ENCODE measurements at regions not wholly inside any gene's neighbourhood (a gene's known extent, or its start where the extent isn't known, plus 50 kb on each side); places are given as distances from the start of the nearest gene placed in this dataset.

- H3K9me3 ChIP-seq (ENCODE audit: control insufficient read depth, low read length), result no peaks in the 10 kb centered on the region
- no peak overlapping the region for H3K27ac ChIP-seq (ENCODE audit: insufficient read depth, low read depth, low read length, poor library complexity, severe bottlenecking)
- H3K4me3 ChIP-seq (ENCODE audit: insufficient read depth, low read depth, low read length), result no peak overlapping the region
- WGBS, 2 experiments, result 88 to 93% methylated on average over 4 to 5 of the region's 5 CpGs
- no peaks in the 10 kb centered on the region for H3K4me1 ChIP-seq (ENCODE audit: control insufficient read depth, insufficient read depth, low read length)
- no peaks in the 10 kb centered on the region for H3K36me3 ChIP-seq (ENCODE audit: control insufficient read depth, insufficient read depth, low read length)
- no peaks in the 10 kb centered on the region for H3K27me3 ChIP-seq (ENCODE audit: control insufficient read depth, insufficient read depth, low read length, poor library complexity, severe bottlenecking)
These were observed 189.1 kb upstream of the ANKRD55 start for GRCh38 chr5:56422076-56422762.

- no peaks in the 10 kb centered on the region for H3K36me3 ChIP-seq (ENCODE audit: control insufficient read depth, insufficient read depth, low read length)
- H3K4me1 ChIP-seq (ENCODE audit: control insufficient read depth, insufficient read depth, low read length), result no peaks in the 10 kb centered on the region
- no peak overlapping the region for H3K27ac ChIP-seq (ENCODE audit: insufficient read depth, low read depth, low read length, poor library complexity, severe bottlenecking)
- no peaks in the 10 kb centered on the region for H3K27me3 ChIP-seq (ENCODE audit: control insufficient read depth, insufficient read depth, low read length, poor library complexity, severe bottlenecking)
- H3K9me3 ChIP-seq (ENCODE audit: control insufficient read depth, low read length), result no peaks in the 10 kb centered on the region
- no peak overlapping the region for H3K4me3 ChIP-seq (ENCODE audit: insufficient read depth, low read depth, low read length)
- WGBS, 2 experiments, result 94 to 95% methylated on average over 5 to 6 of the region's 6 CpGs
These were observed 188.3 kb upstream of the ANKRD55 start for GRCh38 chr5:56421246-56422075.

- Histone ChIP-seq H3K27me3 (ENCODE audit: control insufficient read depth, insufficient read depth, low read length, poor library complexity, severe bottlenecking) (no peaks in the 10 kb centered on the region), H3K9me3 (ENCODE audit: control insufficient read depth, low read length) (no peaks in the 10 kb centered on the region), H3K4me1 (ENCODE audit: control insufficient read depth, insufficient read depth, low read length) (no peaks in the 10 kb centered on the region), H3K4me3 (ENCODE audit: insufficient read depth, low read depth, low read length) (no peak overlapping the region), H3K27ac (ENCODE audit: insufficient read depth, low read depth, low read length, poor library complexity, severe bottlenecking) (no peak overlapping the region), H3K36me3 (ENCODE audit: control insufficient read depth, insufficient read depth, low read length) (no peaks in the 10 kb centered on the region)
These were observed 187.2 kb upstream of the ANKRD55 start for GRCh38 chr5:56420323-56420722.

- H3K27me3 ChIP-seq (ENCODE audit: control insufficient read depth, insufficient read depth, low read length, poor library complexity, severe bottlenecking), result no peaks in the 10 kb centered on the region
- H3K4me3 ChIP-seq (ENCODE audit: insufficient read depth, low read depth, low read length), result no peak overlapping the region
- H3K9me3 ChIP-seq (ENCODE audit: control insufficient read depth, low read length), result no peaks in the 10 kb centered on the region
- no peaks in the 10 kb centered on the region for H3K36me3 ChIP-seq (ENCODE audit: control insufficient read depth, insufficient read depth, low read length)
- WGBS, 2 experiments, result 91 to 92% methylated on average over 2 of the region's 2 CpGs
- no peaks in the 10 kb centered on the region for H3K4me1 ChIP-seq (ENCODE audit: control insufficient read depth, insufficient read depth, low read length)
- H3K27ac ChIP-seq (ENCODE audit: insufficient read depth, low read depth, low read length, poor library complexity, severe bottlenecking), result no peak overlapping the region
These were observed 186.5 kb upstream of the ANKRD55 start for GRCh38 chr5:56419667-56420066.

- H3K9me3 ChIP-seq (ENCODE audit: control insufficient read depth, low read length), result no peaks in the 10 kb centered on the region
- H3K36me3 ChIP-seq (ENCODE audit: control insufficient read depth, insufficient read depth, low read length), result no peaks in the 10 kb centered on the region
- WGBS, 2 experiments, result 91 to 96% methylated on average over 3 of the region's 3 CpGs
- no peaks in the 10 kb centered on the region for H3K27me3 ChIP-seq (ENCODE audit: control insufficient read depth, insufficient read depth, low read length, poor library complexity, severe bottlenecking)
- no peak overlapping the region for H3K4me3 ChIP-seq (ENCODE audit: insufficient read depth, low read depth, low read length)
- no peaks in the 10 kb centered on the region for H3K4me1 ChIP-seq (ENCODE audit: control insufficient read depth, insufficient read depth, low read length)
- H3K27ac ChIP-seq (ENCODE audit: insufficient read depth, low read depth, low read length, poor library complexity, severe bottlenecking), result no peak overlapping the region
These were observed 182.2 kb upstream of the ANKRD55 start for GRCh38 chr5:56415356-56415765.

GRCh38 chr5:56414066-56414465, 180.9 kb upstream of the ANKRD55 start:
- H3K27me3 ChIP-seq (ENCODE audit: control insufficient read depth, insufficient read depth, low read length, poor library complexity, severe bottlenecking), result no peaks in the 10 kb centered on the region
- H3K36me3 ChIP-seq (ENCODE audit: control insufficient read depth, insufficient read depth, low read length), result no peaks in the 10 kb centered on the region
- H3K9me3 ChIP-seq (ENCODE audit: control insufficient read depth, low read length), result no peaks in the 10 kb centered on the region
- no peak overlapping the region for H3K27ac ChIP-seq (ENCODE audit: insufficient read depth, low read depth, low read length, poor library complexity, severe bottlenecking)
- no peak overlapping the region for H3K4me3 ChIP-seq (ENCODE audit: insufficient read depth, low read depth, low read length)
- 87 to 100% methylated on average over 2 of the region's 3 CpGs for WGBS, 2 experiments
- no peaks in the 10 kb centered on the region for H3K4me1 ChIP-seq (ENCODE audit: control insufficient read depth, insufficient read depth, low read length)

- Histone ChIP-seq H3K9me3 (ENCODE audit: control insufficient read depth, low read length) (no peaks in the 10 kb centered on the region), H3K4me1 (ENCODE audit: control insufficient read depth, insufficient read depth, low read length) (no peaks in the 10 kb centered on the region), H3K4me3 (ENCODE audit: insufficient read depth, low read depth, low read length) (no peak overlapping the region), H3K27me3 (ENCODE audit: control insufficient read depth, insufficient read depth, low read length, poor library complexity, severe bottlenecking) (no peaks in the 10 kb centered on the region), H3K36me3 (ENCODE audit: control insufficient read depth, insufficient read depth, low read length) (no peaks in the 10 kb centered on the region), H3K27ac (ENCODE audit: insufficient read depth, low read depth, low read length, poor library complexity, severe bottlenecking) (no peak overlapping the region)
- WGBS, 2 experiments, result 97% methylated on average over 2 of the region's 4 CpGs
These were observed 180.4 kb upstream of the ANKRD55 start for GRCh38 chr5:56413546-56413945.

GRCh38 chr5:56412601-56413379, 179.7 kb upstream of the ANKRD55 start:
- Histone ChIP-seq H3K4me3 (ENCODE audit: insufficient read depth, low read depth, low read length) (no peak overlapping the region), H3K36me3 (ENCODE audit: control insufficient read depth, insufficient read depth, low read length) (no peaks in the 10 kb centered on the region), H3K27ac (ENCODE audit: insufficient read depth, low read depth, low read length, poor library complexity, severe bottlenecking) (no peak overlapping the region), H3K4me1 (ENCODE audit: control insufficient read depth, insufficient read depth, low read length) (no peaks in the 10 kb centered on the region), H3K9me3 (ENCODE audit: control insufficient read depth, low read length) (no peaks in the 10 kb centered on the region), H3K27me3 (ENCODE audit: control insufficient read depth, insufficient read depth, low read length, poor library complexity, severe bottlenecking) (no peaks in the 10 kb centered on the region)
- 80 to 90% methylated on average over 7 to 9 of the region's 9 CpGs for WGBS, 2 experiments

- WGBS, 2 experiments, result 94 to 95% methylated on average over 6 of the region's 6 CpGs
- Histone ChIP-seq H3K9me3 (ENCODE audit: control insufficient read depth, low read length) (no peaks in the 10 kb centered on the region), H3K4me1 (ENCODE audit: control insufficient read depth, insufficient read depth, low read length) (peaks cover 3% of the 10 kb centered on the region), H3K27ac (ENCODE audit: insufficient read depth, low read depth, low read length, poor library complexity, severe bottlenecking) (no peak overlapping the region), H3K27me3 (ENCODE audit: control insufficient read depth, insufficient read depth, low read length, poor library complexity, severe bottlenecking) (no peaks in the 10 kb centered on the region), H3K4me3 (ENCODE audit: insufficient read depth, low read depth, low read length) (no peak overlapping the region), H3K36me3 (ENCODE audit: control insufficient read depth, insufficient read depth, low read length) (no peaks in the 10 kb centered on the region)
These were observed 177.6 kb upstream of the ANKRD55 start for GRCh38 chr5:56410696-56411095.

Measured in ectodermal cell (in vitro differentiated cells).